Dedifferentiated amniotic fluid mesenchymal stem cell (primary cell): ENCODE measurements at regions not wholly inside any gene's neighbourhood (a gene's known extent, or its start where the extent isn't known, plus 50 kb on each side); places are given as distances from the start of the nearest gene placed in this dataset.

Experiments used
- DNase-seq: peaks from one replicate; pipeline ENCODE4 v3.0.0-alpha.2; 2016; ENCODE audit errors: extremely low spot score

GRCh38 chr14:82138431-82138830 lies 604.8 kb upstream of the SEL1L start:
- DNase-seq = no peak

GRCh38 chr14:82146846-82147245 lies 613.2 kb upstream of the SEL1L start:
- DNase-seq = no peak

- no peak for DNase-seq
Observed at GRCh38 chr14:82153689-82154088, 620.0 kb upstream of the SEL1L start.

- DNase-seq = no peak
Observed at GRCh38 chr14:82159624-82160023, 626.0 kb upstream of the SEL1L start.

GRCh38 chr14:82180139-82180538 lies 646.5 kb upstream of the SEL1L start:
- DNase-seq = no peak

GRCh38 chr14:82182646-82183045 lies 649.0 kb upstream of the SEL1L start:
- DNase-seq = no peak

- DNase-seq = no peak
Observed at GRCh38 chr14:82190742-82191141, 657.1 kb upstream of the SEL1L start.

- DNase-seq = no peak
Observed at GRCh38 chr14:82192387-82192786, 658.7 kb upstream of the SEL1L start.

GRCh38 chr14:82223276-82223675 lies 689.6 kb upstream of the SEL1L start:
- no peak for DNase-seq

- no peak for DNase-seq
Observed at GRCh38 chr14:82224610-82225009, 691.0 kb upstream of the SEL1L start.

- no peak for DNase-seq
Observed at GRCh38 chr14:82230748-82231147, 697.1 kb upstream of the SEL1L start.

- DNase-seq = no peak
Observed at GRCh38 chr14:82238649-82239048, 705.0 kb upstream of the SEL1L start.

GRCh38 chr14:82239223-82239622 lies 705.6 kb upstream of the SEL1L start:
- no peak for DNase-seq

GRCh38 chr14:82244791-82245190 lies 711.1 kb upstream of the SEL1L start:
- DNase-seq = no peak

GRCh38 chr14:82251494-82251893 lies 717.8 kb upstream of the SEL1L start:
- no peak for DNase-seq

GRCh38 chr14:82270286-82270685 lies 736.6 kb upstream of the SEL1L start:
- DNase-seq = no peak

GRCh38 chr14:82298811-82299210 lies 765.2 kb upstream of the SEL1L start:
- no peak for DNase-seq

GRCh38 chr14:82309199-82309598 lies 775.5 kb upstream of the SEL1L start:
- no peak for DNase-seq

GRCh38 chr14:82313889-82314288 lies 780.2 kb upstream of the SEL1L start:
- DNase-seq = no peak

GRCh38 chr14:82328442-82328841 lies 794.8 kb upstream of the SEL1L start:
- no peak for DNase-seq

- DNase-seq = no peak
Observed at GRCh38 chr14:82341261-82341810, 807.7 kb upstream of the SEL1L start.

- DNase-seq = no peak
Observed at GRCh38 chr14:82342596-82342995, 808.9 kb upstream of the SEL1L start.

- no peak for DNase-seq
Observed at GRCh38 chr14:82345184-82345583, 811.5 kb upstream of the SEL1L start.

GRCh38 chr14:82354126-82354525 lies 820.5 kb upstream of the SEL1L start:
- DNase-seq = no peak

GRCh38 chr14:82359201-82359600 lies 825.5 kb upstream of the SEL1L start:
- DNase-seq = no peak
